ENCODE measurements at regions not wholly inside any gene's neighbourhood (a gene's known extent, or its start where the extent isn't known, plus 50 kb on each side); places are given as distances from the start of the nearest gene placed in this dataset.

GRCh38 chr3:154926721-154927120 is 153.4 kb upstream of the MME start:
- Histone ChIP-seq H2BK15ac (ENCODE audit: low read depth, poor library complexity, severe bottlenecking) (no peak overlapping the region), H3K18ac (ENCODE audit: low read depth in 1 of 2, low read length in 2 of 2) (no peak overlapping the region), H2AFZ (ENCODE audit: low read depth, low read length) (no peak overlapping the region), H4K91ac (ENCODE audit: low read length) (no peak overlapping the region), H3K9me3 (ENCODE audit: control insufficient read depth, low read length) (peaks cover under 1% of the 10 kb centered on the region), H3K4ac (ENCODE audit: low read depth in 1 of 2, low read length in 2 of 2) (no peak overlapping the region), H3K27ac (ENCODE audit: low read length, poor library complexity, severe bottlenecking) (no peak overlapping the region), H3K4me2 (ENCODE audit: low read length, poor library complexity, severe bottlenecking) (no peak overlapping the region), H3K9ac (ENCODE audit: low read length) (no peak overlapping the region), H2BK5ac (ENCODE audit: low read depth, low read length, poor library complexity, severe bottlenecking) (no peak overlapping the region), H4K8ac (ENCODE audit: low read length) (no peak overlapping the region), H3K23ac (ENCODE audit: low read length in 2 of 2) (no peak overlapping the region), H2BK12ac (ENCODE audit: low read length in 2 of 2) (no peak overlapping the region), H3K4me3 (ENCODE audit: insufficient read depth in 1 of 2, low read depth in 1 of 2, low read length in 2 of 2) (no peak overlapping the region), H3K14ac (ENCODE audit: low read length in 2 of 2) (no peak overlapping the region), H2BK120ac (ENCODE audit: low read depth, low read length) (no peak overlapping the region), H3K36me3 (ENCODE audit: control insufficient read depth in 1 of 2, insufficient read depth in 2 of 2, low read depth in 1 of 2, low read length in 2 of 2) (no peaks in the 10 kb centered on the region), H3K27me3 (ENCODE audit: control insufficient read depth in 1 of 2, insufficient read depth in 1 of 2, low read length in 2 of 2) (no peaks in the 10 kb centered on the region), H3K4me1 (ENCODE audit: control insufficient read depth, insufficient read depth, low read depth, low read length) (no peaks in the 10 kb centered on the region), H3K79me1 (replicated peaks; ENCODE audit: low read length, poor library complexity, severe bottlenecking) (no peaks in the 10 kb centered on the region), H2AK5ac (ENCODE audit: low read length, severe bottlenecking) (no peak overlapping the region)
- DNase-seq, result no peak
- WGBS, result no CpG with 5 or more reads among the region's 1 CpG

DNA sequence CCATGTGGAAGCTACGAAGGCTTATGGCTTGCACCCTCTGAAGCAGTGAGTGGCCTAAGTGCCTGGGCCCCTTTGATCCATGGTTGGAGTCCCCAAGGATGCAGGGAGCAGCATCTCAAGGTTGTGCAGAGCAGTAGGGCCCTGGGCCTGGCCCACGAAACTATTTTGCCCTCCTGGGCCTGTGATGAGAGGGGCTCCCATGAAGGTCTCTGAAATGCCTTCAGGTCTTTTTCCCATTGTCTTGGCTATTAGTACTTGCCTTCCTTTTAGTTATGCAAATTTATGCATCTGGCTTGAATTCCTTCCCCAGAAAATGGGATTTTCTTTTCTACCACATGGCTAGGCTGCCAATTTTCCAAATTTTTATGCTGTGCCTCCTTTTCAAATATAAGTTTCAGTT is 158.8 kb upstream of the MME start:
- Histone ChIP-seq H3K36me3 (ENCODE audit: control insufficient read depth in 1 of 2, insufficient read depth in 2 of 2, low read depth in 1 of 2, low read length in 2 of 2) (no peaks in the 10 kb centered on the region), H3K27ac (ENCODE audit: low read length, poor library complexity, severe bottlenecking) (no peak overlapping the region), H4K91ac (ENCODE audit: low read length) (no peak overlapping the region), H3K23ac (ENCODE audit: low read length in 2 of 2) (no peak overlapping the region), H2BK120ac (ENCODE audit: low read depth, low read length) (no peak overlapping the region), H3K4me2 (ENCODE audit: low read length, poor library complexity, severe bottlenecking) (no peak overlapping the region), H4K8ac (ENCODE audit: low read length) (no peak overlapping the region), H3K79me1 (replicated peaks; ENCODE audit: low read length, poor library complexity, severe bottlenecking) (no peaks in the 10 kb centered on the region), H3K4me1 (ENCODE audit: control insufficient read depth, insufficient read depth, low read depth, low read length) (no peaks in the 10 kb centered on the region), H2BK15ac (ENCODE audit: low read depth, poor library complexity, severe bottlenecking) (no peak overlapping the region), H3K14ac (ENCODE audit: low read length in 2 of 2) (no peak overlapping the region), H3K4ac (ENCODE audit: low read depth in 1 of 2, low read length in 2 of 2) (no peak overlapping the region), H2BK12ac (ENCODE audit: low read length in 2 of 2) (no peak overlapping the region), H3K9me3 (ENCODE audit: control insufficient read depth, low read length) (peaks cover 15% of the 10 kb centered on the region), H3K4me3 (ENCODE audit: insufficient read depth in 1 of 2, low read depth in 1 of 2, low read length in 2 of 2) (no peak overlapping the region), H3K27me3 (ENCODE audit: control insufficient read depth in 1 of 2, insufficient read depth in 1 of 2, low read length in 2 of 2) (no peaks in the 10 kb centered on the region), H2BK5ac (ENCODE audit: low read depth, low read length, poor library complexity, severe bottlenecking) (no peak overlapping the region), H2AFZ (ENCODE audit: low read depth, low read length) (no peak overlapping the region), H2AK5ac (ENCODE audit: low read length, severe bottlenecking) (no peak overlapping the region), H3K18ac (ENCODE audit: low read depth in 1 of 2, low read length in 2 of 2) (no peak overlapping the region), H3K9ac (ENCODE audit: low read length) (no peak overlapping the region)
- 64% methylated on average over 2 of the region's 2 CpGs for WGBS
- DNase-seq, result no peak

DNA sequence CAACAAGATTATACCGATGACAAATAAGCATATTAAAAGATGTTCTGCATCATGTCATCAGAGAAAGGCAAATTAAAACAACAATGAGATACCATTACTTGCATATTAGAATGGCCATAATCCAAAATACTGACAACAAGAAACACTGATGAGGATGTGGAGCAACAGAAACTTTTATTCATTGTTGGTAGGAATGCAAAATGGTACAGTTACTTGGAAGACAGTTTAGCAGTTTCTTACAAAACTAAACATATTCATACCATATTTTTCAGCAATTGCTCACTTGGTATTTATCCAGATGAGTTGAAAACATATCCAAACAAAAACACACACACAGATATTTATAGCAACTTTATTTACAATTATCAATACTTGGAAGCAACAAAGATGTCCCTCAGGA is 160.9 kb upstream of the MME start:
- Histone ChIP-seq H2BK15ac (ENCODE audit: low read depth, poor library complexity, severe bottlenecking) (no peak overlapping the region), H3K9ac (ENCODE audit: low read length) (no peak overlapping the region), H3K4me1 (ENCODE audit: control insufficient read depth, insufficient read depth, low read depth, low read length) (no peaks in the 10 kb centered on the region), H3K36me3 (ENCODE audit: control insufficient read depth in 1 of 2, insufficient read depth in 2 of 2, low read depth in 1 of 2, low read length in 2 of 2) (no peaks in the 10 kb centered on the region), H3K27ac (ENCODE audit: low read length, poor library complexity, severe bottlenecking) (no peak overlapping the region), H3K18ac (ENCODE audit: low read depth in 1 of 2, low read length in 2 of 2) (no peak overlapping the region), H2AK5ac (ENCODE audit: low read length, severe bottlenecking) (no peak overlapping the region), H3K4ac (ENCODE audit: low read depth in 1 of 2, low read length in 2 of 2) (no peak overlapping the region), H3K14ac (ENCODE audit: low read length in 2 of 2) (no peak overlapping the region), H4K91ac (ENCODE audit: low read length) (no peak overlapping the region), H3K4me2 (ENCODE audit: low read length, poor library complexity, severe bottlenecking) (no peak overlapping the region), H4K8ac (ENCODE audit: low read length) (no peak overlapping the region), H2BK12ac (ENCODE audit: low read length in 2 of 2) (no peak overlapping the region), H3K27me3 (ENCODE audit: control insufficient read depth in 1 of 2, insufficient read depth in 1 of 2, low read length in 2 of 2) (no peaks in the 10 kb centered on the region), H3K23ac (ENCODE audit: low read length in 2 of 2) (no peak overlapping the region), H2BK120ac (ENCODE audit: low read depth, low read length) (no peak overlapping the region), H2BK5ac (ENCODE audit: low read depth, low read length, poor library complexity, severe bottlenecking) (no peak overlapping the region), H2AFZ (ENCODE audit: low read depth, low read length) (no peak overlapping the region), H3K79me1 (replicated peaks; ENCODE audit: low read length, poor library complexity, severe bottlenecking) (no peaks in the 10 kb centered on the region), H3K9me3 (ENCODE audit: control insufficient read depth, low read length) (peaks cover 15% of the 10 kb centered on the region), H3K4me3 (ENCODE audit: insufficient read depth in 1 of 2, low read depth in 1 of 2, low read length in 2 of 2) (no peak overlapping the region)
- no peak for DNase-seq
- no CpG with 5 or more reads among the region's 1 CpG for WGBS

DNA sequence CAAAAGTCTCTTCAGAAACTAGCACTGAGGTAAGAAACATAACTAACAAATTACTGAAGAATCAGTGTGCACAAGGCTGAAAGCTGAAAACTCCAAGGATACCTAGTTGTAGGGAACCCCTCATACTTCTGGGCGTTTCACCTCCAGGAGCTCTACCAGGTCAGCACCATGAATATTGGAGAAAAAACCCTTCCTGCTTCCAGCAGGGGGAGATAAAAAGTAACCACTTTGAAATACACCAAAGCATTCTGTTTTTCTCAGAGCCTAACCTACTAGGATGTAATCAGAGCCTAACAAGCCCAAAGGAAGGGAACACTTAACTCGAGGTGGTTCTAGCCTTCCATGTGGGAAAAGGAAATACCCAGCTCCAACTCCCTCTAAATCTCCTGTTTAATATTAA is 175.8 kb upstream of the MME start:
- WGBS, result 29% methylated on average over 2 of the region's 2 CpGs
- H3K4me1 ChIP-seq (ENCODE audit: control insufficient read depth, insufficient read depth, low read depth, low read length), result no peaks in the 10 kb centered on the region
- H4K91ac ChIP-seq (ENCODE audit: low read length), result no peak overlapping the region
- H3K79me1 ChIP-seq (replicated peaks; ENCODE audit: low read length, poor library complexity, severe bottlenecking), result no peaks in the 10 kb centered on the region
- no peak overlapping the region for H3K4me3 ChIP-seq (ENCODE audit: insufficient read depth in 1 of 2, low read depth in 1 of 2, low read length in 2 of 2)
- H2BK12ac ChIP-seq (ENCODE audit: low read length in 2 of 2), result no peak overlapping the region
- H3K4me2 ChIP-seq (ENCODE audit: low read length, poor library complexity, severe bottlenecking), result no peak overlapping the region
- no peak overlapping the region for H2BK120ac ChIP-seq (ENCODE audit: low read depth, low read length)
- H2BK15ac ChIP-seq (ENCODE audit: low read depth, poor library complexity, severe bottlenecking), result no peak overlapping the region
- H3K18ac ChIP-seq (ENCODE audit: low read depth in 1 of 2, low read length in 2 of 2), result no peak overlapping the region
- no peaks in the 10 kb centered on the region for H3K27me3 ChIP-seq (ENCODE audit: control insufficient read depth in 1 of 2, insufficient read depth in 1 of 2, low read length in 2 of 2)
- H2AFZ ChIP-seq (ENCODE audit: low read depth, low read length), result no peak overlapping the region
- no peak overlapping the region for H3K27ac ChIP-seq (ENCODE audit: low read length, poor library complexity, severe bottlenecking)
- peak; percentile 36 for DNase-seq
- H3K14ac ChIP-seq (ENCODE audit: low read length in 2 of 2), result no peak overlapping the region
- no peaks in the 10 kb centered on the region for H3K9me3 ChIP-seq (ENCODE audit: control insufficient read depth, low read length)
- H3K23ac ChIP-seq (ENCODE audit: low read length in 2 of 2), result no peak overlapping the region
- H3K36me3 ChIP-seq (ENCODE audit: control insufficient read depth in 1 of 2, insufficient read depth in 2 of 2, low read depth in 1 of 2, low read length in 2 of 2), result no peaks in the 10 kb centered on the region
- H4K8ac ChIP-seq (ENCODE audit: low read length), result no peak overlapping the region
- H2AK5ac ChIP-seq (ENCODE audit: low read length, severe bottlenecking), result no peak overlapping the region
- H2BK5ac ChIP-seq (ENCODE audit: low read depth, low read length, poor library complexity, severe bottlenecking), result no peak overlapping the region
- peak overlapping the region; percentile 24 for H3K9ac ChIP-seq (ENCODE audit: low read length)
- no peak overlapping the region for H3K4ac ChIP-seq (ENCODE audit: low read depth in 1 of 2, low read length in 2 of 2)

All from mesenchymal stem cell (in vitro differentiated cells and primary cell).